GM12878 (cell line): ENCODE measurements at regions not wholly inside any gene's neighbourhood (a gene's known extent, or its start where the extent isn't known, plus 50 kb on each side); places are given as distances from the start of the nearest gene placed in this dataset.

Source experiments
- ATF2 ChIP-seq: IDR thresholded peaks from 2 replicates; pipeline ENCODE4 v1.6.1; 2012; ENCODE audit warnings: low read length, inconsistent platforms
- ATF7 ChIP-seq: fragments of 450-650 bp; IDR thresholded peaks from 2 replicates; pipeline ENCODE4 v1.6.1; 2016; ENCODE audit warnings: low read depth, mild to moderate bottlenecking
- CBFB ChIP-seq: IDR thresholded peaks from 2 replicates; pipeline ENCODE4 v1.6.1; 2016; ENCODE audit warnings: antibody characterized with exemption, low read depth
- CREM ChIP-seq: IDR thresholded peaks from 2 replicates; pipeline ENCODE4 v1.6.1; 2014; ENCODE audit warnings: antibody characterized with exemption, low read depth
- E2F8 ChIP-seq: fragments of 450-650 bp; IDR thresholded peaks from 2 replicates; pipeline ENCODE4 v1.6.1; 2018; ENCODE audit warnings: mild to moderate bottlenecking, low read depth, moderate library complexity; ENCODE audit not compliant: partially characterized antibody
- EED ChIP-seq: sonication (generic); IDR thresholded peaks from 2 replicates; pipeline ENCODE4 v1.6.1; 2016; ENCODE audit warnings: antibody characterized with exemption, low read depth
- ETV6 ChIP-seq, 2 experiments: fragments of 450-650 bp in 1 of 2; IDR thresholded peaks in 1 of 2; conservative IDR thresholded peaks in 1 of 2; 2 replicates each; pipeline ENCODE4 v1.6.1; 2014; ENCODE audit warnings: antibody characterized with exemption in 1 of 2, borderline replicate concordance in 1 of 2, low read depth in 1 of 2, mild to moderate bottlenecking in 1 of 2, moderate library complexity in 1 of 2
- FOXM1 ChIP-seq: IDR thresholded peaks from 2 replicates; pipeline ENCODE4 v1.6.1; 2012; ENCODE audit warnings: low read depth, mild to moderate bottlenecking, inconsistent platforms, low read length, moderate library complexity
- IKZF2 ChIP-seq, 2 experiments: fragments of 450-650 bp; IDR thresholded peaks; 2 replicates each; pipeline ENCODE4 v1.6.1; 2017; ENCODE audit warnings: mild to moderate bottlenecking in 2 of 2, moderate library complexity in 2 of 2
- JUNB ChIP-seq: IDR thresholded peaks from 2 replicates; pipeline ENCODE4 v1.6.1; 2016; ENCODE audit warnings: antibody characterized with exemption, mild to moderate bottlenecking
- NFIC ChIP-seq: IDR thresholded peaks from 2 replicates; pipeline ENCODE4 v1.6.1; 2012; ENCODE audit warnings: low read depth, mild to moderate bottlenecking, inconsistent platforms, low read length, moderate library complexity
- NKRF ChIP-seq: fragments of 450-650 bp; conservative IDR thresholded peaks from 2 replicates; pipeline ENCODE4 v1.6.1; 2017; ENCODE audit warnings: mild to moderate bottlenecking, moderate library complexity
- RUNX3 ChIP-seq: IDR thresholded peaks from 2 replicates; pipeline ENCODE4 v1.6.1; 2012; ENCODE audit warnings: low read length, inconsistent platforms
- SMAD5 ChIP-seq: IDR thresholded peaks from 2 replicates; pipeline ENCODE4 v1.6.1; 2016; ENCODE audit warnings: antibody characterized with exemption, low read depth
- ZBED1 ChIP-seq: IDR thresholded peaks from 2 replicates; pipeline ENCODE4 v1.6.1; 2016; ENCODE audit warnings: borderline replicate concordance

GRCh38 chr11:95339086-95339901 is 108.3 kb upstream of the SESN3 start (continued):
- peak; percentile 21; the same call in 1 of the 2 replicates for TF ChIP-seq EED
- TF ChIP-seq ZBED1, result peak; percentile 53; the same call in 1 of the 2 replicates
- TF ChIP-seq NFIC, result peak; percentile 75; the same call in 1 of the 2 replicates
- TF ChIP-seq NKRF, result no peak
- TF ChIP-seq ETV6 (conservative IDR thresholded peaks at IDR 0.05 in 1 of 2, IDR thresholded peaks at IDR 0.05 in 1 of 2; ENCODE audit: borderline replicate concordance in 1 of 2, low read depth in 1 of 2), result peak in 1 of 2 experiments; percentile 52; a peak in 1 of 4 replicates
- TF ChIP-seq JUNB, result peak; percentile 72
- peak; percentile 43; the same call in 1 of the 2 replicates for TF ChIP-seq RUNX3
- 0 out of 4 replicates have a peak, but pooled peaks of 1 of the 2 experiments have one; percentile 8 for TF ChIP-seq IKZF2 (IDR thresholded peaks at IDR 0.05)
- peak; percentile 45; the same call in 1 of the 2 replicates for TF ChIP-seq CREM
- TF ChIP-seq CBFB, result no peak
- peak; percentile 52; the same call in 1 of the 2 replicates for TF ChIP-seq ATF2
- peak; percentile 58; the same call in 1 of the 2 replicates for TF ChIP-seq FOXM1
- TF ChIP-seq ATF7, result 0 out of 2 replicates have a peak, but pooled peaks have one; percentile 26
- no peak for TF ChIP-seq SMAD5
- TF ChIP-seq E2F8, result no peak
- TF ChIP-seq, all 136 proteins: peak for 14
